ENCODE measurements at regions not wholly inside any gene's neighbourhood (a gene's known extent, or its start where the extent isn't known, plus 50 kb on each side); places are given as distances from the start of the nearest gene placed in this dataset.
A peak's percentile ranks its signal among the peaks of the same experiment; 100 is the strongest.

GRCh38 chrX:96183843-96184242, 500.8 kb upstream of the DIAPH2 start:
- no peaks in the 10 kb centered on the region for H3K4me1 ChIP-seq (ENCODE audit: control insufficient read depth in 4 of 4, insufficient read depth in 4 of 4, low read length in 3 of 4)
- TF ChIP-seq RXRA (IDR thresholded peaks at IDR 0.05) (no peak), CTCF (IDR thresholded peaks at IDR 0.05; ENCODE audit: low read depth, low read length, missing input control) (peak; percentile 49), JUND (IDR thresholded peaks at IDR 0.05) (no peak), ATF3 (IDR thresholded peaks at IDR 0.05) (no peak), YY1 (IDR thresholded peaks at IDR 0.05) (no peak), RAD21 (IDR thresholded peaks at IDR 0.05) (peak; percentile 75 to 81)
- peaks cover 0 to 3% (median 0%) of the 10 kb centered on the region in 4 donors for H3K27me3 ChIP-seq (ENCODE audit: control insufficient read depth in 4 of 4, insufficient read depth in 4 of 4, low read length in 3 of 4)
- no peak overlapping the region for H3K9ac ChIP-seq (ENCODE audit: low read depth in 1 of 2, low read length in 2 of 2)
- no peaks in the 10 kb centered on the region for H3K9me3 ChIP-seq (ENCODE audit: control insufficient read depth in 4 of 4, low read length in 3 of 4)
- H3K36me3 ChIP-seq (ENCODE audit: control insufficient read depth in 4 of 4, insufficient read depth in 3 of 4, low read depth in 1 of 4, low read length in 3 of 4) = no peaks in the 10 kb centered on the region
- DNase-seq (ENCODE audit: low spot score) = no peak
- 23% methylated on average over 3 of the region's 3 CpGs for WGBS
- H3K27ac ChIP-seq (ENCODE audit: low read depth in 1 of 2, low read length in 2 of 2) = no peak overlapping the region
- H3K4me3 ChIP-seq (ENCODE audit: low read depth in 1 of 3, low read length in 3 of 3) = no peak overlapping the region

- TF ChIP-seq HNF4G (IDR thresholded peaks at IDR 0.05) = peak; percentile 77
- TF ChIP-seq ATF3 (IDR thresholded peaks at IDR 0.05) = no peak
- TF ChIP-seq HNF4A (conservative IDR thresholded peaks at IDR 0.05) = peak; percentile 78 to 89
- TF ChIP-seq TAF1 (conservative IDR thresholded peaks at IDR 0.05) = no peak
- TF ChIP-seq FOXA1 (IDR thresholded peaks at IDR 0.05) = peak; percentile 87
- TF ChIP-seq CTCF (IDR thresholded peaks at IDR 0.05; ENCODE audit: low read depth, low read length, missing input control) = no peak
- no peak for TF ChIP-seq ZBTB33 (IDR thresholded peaks at IDR 0.05)
- no peak for TF ChIP-seq GABPA (IDR thresholded peaks at IDR 0.05 in 1 of 2, conservative IDR thresholded peaks at IDR 0.05 in 1 of 2)
- no peak for TF ChIP-seq JUND (IDR thresholded peaks at IDR 0.05)
- peak; percentile 91 for TF ChIP-seq FOXA2 (IDR thresholded peaks at IDR 0.05)
- TF ChIP-seq RXRA (IDR thresholded peaks at IDR 0.05) = peak; percentile 36 to 43
- no peak for TF ChIP-seq RAD21 (IDR thresholded peaks at IDR 0.05)
- TF ChIP-seq YY1 (IDR thresholded peaks at IDR 0.05) = peak; percentile 49
- TF ChIP-seq SP1 (IDR thresholded peaks at IDR 0.05) = peak; percentile 72
- TF ChIP-seq, protein P1, sequence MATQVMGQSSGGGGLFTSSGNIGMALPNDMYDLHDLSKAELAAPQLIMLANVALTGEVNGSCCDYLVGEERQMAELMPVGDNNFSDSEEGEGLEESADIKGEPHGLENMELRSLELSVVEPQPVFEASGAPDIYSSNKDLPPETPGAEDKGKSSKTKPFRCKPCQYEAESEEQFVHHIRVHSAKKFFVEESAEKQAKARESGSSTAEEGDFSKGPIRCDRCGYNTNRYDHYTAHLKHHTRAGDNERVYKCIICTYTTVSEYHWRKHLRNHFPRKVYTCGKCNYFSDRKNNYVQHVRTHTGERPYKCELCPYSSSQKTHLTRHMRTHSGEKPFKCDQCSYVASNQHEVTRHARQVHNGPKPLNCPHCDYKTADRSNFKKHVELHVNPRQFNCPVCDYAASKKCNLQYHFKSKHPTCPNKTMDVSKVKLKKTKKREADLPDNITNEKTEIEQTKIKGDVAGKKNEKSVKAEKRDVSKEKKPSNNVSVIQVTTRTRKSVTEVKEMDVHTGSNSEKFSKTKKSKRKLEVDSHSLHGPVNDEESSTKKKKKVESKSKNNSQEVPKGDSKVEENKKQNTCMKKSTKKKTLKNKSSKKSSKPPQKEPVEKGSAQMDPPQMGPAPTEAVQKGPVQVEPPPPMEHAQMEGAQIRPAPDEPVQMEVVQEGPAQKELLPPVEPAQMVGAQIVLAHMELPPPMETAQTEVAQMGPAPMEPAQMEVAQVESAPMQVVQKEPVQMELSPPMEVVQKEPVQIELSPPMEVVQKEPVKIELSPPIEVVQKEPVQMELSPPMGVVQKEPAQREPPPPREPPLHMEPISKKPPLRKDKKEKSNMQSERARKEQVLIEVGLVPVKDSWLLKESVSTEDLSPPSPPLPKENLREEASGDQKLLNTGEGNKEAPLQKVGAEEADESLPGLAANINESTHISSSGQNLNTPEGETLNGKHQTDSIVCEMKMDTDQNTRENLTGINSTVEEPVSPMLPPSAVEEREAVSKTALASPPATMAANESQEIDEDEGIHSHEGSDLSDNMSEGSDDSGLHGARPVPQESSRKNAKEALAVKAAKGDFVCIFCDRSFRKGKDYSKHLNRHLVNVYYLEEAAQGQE (IDR thresholded peaks at IDR 0.05) = no peak
- no peak for TF ChIP-seq NR2F2 (IDR thresholded peaks at IDR 0.05)
- TF ChIP-seq, protein P2, sequence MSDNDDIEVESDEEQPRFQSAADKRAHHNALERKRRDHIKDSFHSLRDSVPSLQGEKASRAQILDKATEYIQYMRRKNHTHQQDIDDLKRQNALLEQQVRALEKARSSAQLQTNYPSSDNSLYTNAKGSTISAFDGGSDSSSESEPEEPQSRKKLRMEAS (IDR thresholded peaks at IDR 0.05) = peak; percentile 29
- TF ChIP-seq EGR1 (IDR thresholded peaks at IDR 0.05; ENCODE audit: low read depth in 2 of 2) = no peak
- no peak overlapping the region for H3K4me3 ChIP-seq (ENCODE audit: low read depth in 1 of 3, low read length in 3 of 3)
- H3K9me3 ChIP-seq (ENCODE audit: control insufficient read depth in 4 of 4, low read length in 3 of 4) = no peaks in the 10 kb centered on the region
- no peaks in the 10 kb centered on the region for H3K36me3 ChIP-seq (ENCODE audit: control insufficient read depth in 4 of 4, insufficient read depth in 3 of 4, low read depth in 1 of 4, low read length in 3 of 4)
- no peak overlapping the region for H3K27ac ChIP-seq (ENCODE audit: low read depth in 1 of 2, low read length in 2 of 2)
- peaks cover 0 to 9% (median 5%) of the 10 kb centered on the region in 4 donors for H3K4me1 ChIP-seq (ENCODE audit: control insufficient read depth in 4 of 4, insufficient read depth in 4 of 4, low read length in 3 of 4)
- H3K9ac ChIP-seq (ENCODE audit: low read depth in 1 of 2, low read length in 2 of 2) = no peak overlapping the region
- no peaks in the 10 kb centered on the region for H3K27me3 ChIP-seq (ENCODE audit: control insufficient read depth in 4 of 4, insufficient read depth in 4 of 4, low read length in 3 of 4)
- DNase-seq (ENCODE audit: low spot score) = no peak
Measured at GRCh38 chrX:96204928-96205327, 479.7 kb upstream of the DIAPH2 start.
